HEK293T (cell line): ENCODE measurements at regions not wholly inside any gene's neighbourhood (a gene's known extent, or its start where the extent isn't known, plus 50 kb on each side); places are given as distances from the start of the nearest gene placed in this dataset.
"Not testable (repeated sequence)": the region's sequence is repeated elsewhere in the genome, so short reads cannot be mapped to it uniquely, and the experiment has no call there.

Experiments
- BHLHE40 ChIP-seq: fragments of 450-650 bp; IDR thresholded peaks from 2 replicates; pipeline ENCODE4 v1.6.1; 2016; ENCODE audit warnings: mild to moderate bottlenecking, moderate library complexity, borderline replicate concordance
- ELF4 ChIP-seq: fragments of 450-650 bp; IDR thresholded peaks from 2 replicates; pipeline ENCODE4 v1.6.1; 2017; ENCODE audit warnings: antibody characterized with exemption
- HDGF ChIP-seq: fragments of 450-650 bp; IDR thresholded peaks from 2 replicates; pipeline ENCODE4 v1.6.1; 2017; ENCODE audit warnings: antibody characterized with exemption, borderline replicate concordance
- NFRKB ChIP-seq: fragments of 450-650 bp; IDR thresholded peaks from 2 replicates; pipeline ENCODE4 v1.6.1; 2016; ENCODE audit warnings: mild to moderate bottlenecking, moderate library complexity
- ZNF384 ChIP-seq: fragments of 450-650 bp; IDR thresholded peaks from 2 replicates; pipeline ENCODE4 v1.6.1; 2016

DNA sequence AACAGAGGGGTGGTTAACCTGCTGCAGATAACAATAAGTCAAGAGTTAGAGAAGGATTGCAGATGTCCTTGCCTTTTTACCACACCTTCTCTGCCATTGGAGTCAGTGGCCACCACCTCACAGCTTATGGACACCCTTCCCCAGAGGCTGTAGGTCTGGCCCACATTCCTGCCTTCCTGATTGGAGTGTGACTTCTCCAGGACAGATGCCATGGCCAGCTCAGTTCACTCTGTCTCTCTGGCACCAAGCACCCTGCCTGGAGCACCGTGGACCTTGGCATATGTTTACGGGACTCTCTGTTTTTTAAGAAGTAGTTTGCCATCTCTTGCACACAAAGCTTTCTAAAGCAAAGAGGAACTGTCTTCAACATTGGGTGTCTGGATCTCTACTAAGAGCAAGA lies 323.8 kb downstream of the BCL2L11 start:
- not testable (repeated sequence) for TF ChIP-seq BHLHE40, ELF4, ZNF384, HDGF, NFRKB
